ENCODE measurements at regions not wholly inside any gene's neighbourhood (a gene's known extent, or its start where the extent isn't known, plus 50 kb on each side); places are given as distances from the start of the nearest gene placed in this dataset.
"Not testable (repeated sequence)": the region's sequence is repeated elsewhere in the genome, so short reads cannot be mapped to it uniquely, and the experiment has no call there.

DNA sequence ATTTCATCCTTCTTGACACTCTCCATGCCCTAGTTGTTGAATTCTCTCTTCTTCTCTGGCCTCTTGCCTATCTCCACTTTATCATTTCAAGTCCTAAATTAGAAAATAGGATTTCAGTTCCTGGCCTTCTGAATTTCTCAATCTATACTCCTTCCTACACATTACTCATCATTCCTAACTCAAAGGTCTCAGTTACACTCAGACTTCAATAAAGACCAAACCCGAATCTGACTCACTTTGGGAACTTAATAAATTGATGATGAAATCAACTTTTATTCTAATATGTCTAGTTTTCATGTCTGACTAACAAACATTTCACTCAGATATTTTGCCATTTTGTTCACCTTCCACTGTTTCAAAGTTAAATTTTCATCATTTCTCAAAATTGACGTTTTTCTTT is 113.6 kb upstream of the TSLP start:
- Mint-ChIP-seq H3K27ac (no peak overlapping the region), H3K27me3 (no peaks in the 10 kb centered on the region), H3K9me3 (peaks cover 4% of the 10 kb centered on the region), H3K4me3 (no peak overlapping the region), H3K4me1 (no peaks in the 10 kb centered on the region), H3K36me3 (no peaks in the 10 kb centered on the region)
- ATAC-seq (ENCODE audit: low read depth) = no peak
- POLR2A ChIA-PET = no interaction called here
- DNase-seq = no peak

- H3K27me3 Mint-ChIP-seq = no peaks in the 10 kb centered on the region
- peaks cover 2% of the 10 kb centered on the region for H3K9me3 Mint-ChIP-seq
- DNase-seq (no peak), ATAC-seq (ENCODE audit: low read depth) (no peak)
- H3K27ac Mint-ChIP-seq = no peak overlapping the region
- POLR2A ChIA-PET = no interaction called here
- H3K4me3 Mint-ChIP-seq = no peak overlapping the region
- no peaks in the 10 kb centered on the region for H3K4me1 Mint-ChIP-seq
- H3K36me3 Mint-ChIP-seq = no peaks in the 10 kb centered on the region
Observed at GRCh38 chr5:110963495-110963894, 108.0 kb upstream of the TSLP start.

DNA sequence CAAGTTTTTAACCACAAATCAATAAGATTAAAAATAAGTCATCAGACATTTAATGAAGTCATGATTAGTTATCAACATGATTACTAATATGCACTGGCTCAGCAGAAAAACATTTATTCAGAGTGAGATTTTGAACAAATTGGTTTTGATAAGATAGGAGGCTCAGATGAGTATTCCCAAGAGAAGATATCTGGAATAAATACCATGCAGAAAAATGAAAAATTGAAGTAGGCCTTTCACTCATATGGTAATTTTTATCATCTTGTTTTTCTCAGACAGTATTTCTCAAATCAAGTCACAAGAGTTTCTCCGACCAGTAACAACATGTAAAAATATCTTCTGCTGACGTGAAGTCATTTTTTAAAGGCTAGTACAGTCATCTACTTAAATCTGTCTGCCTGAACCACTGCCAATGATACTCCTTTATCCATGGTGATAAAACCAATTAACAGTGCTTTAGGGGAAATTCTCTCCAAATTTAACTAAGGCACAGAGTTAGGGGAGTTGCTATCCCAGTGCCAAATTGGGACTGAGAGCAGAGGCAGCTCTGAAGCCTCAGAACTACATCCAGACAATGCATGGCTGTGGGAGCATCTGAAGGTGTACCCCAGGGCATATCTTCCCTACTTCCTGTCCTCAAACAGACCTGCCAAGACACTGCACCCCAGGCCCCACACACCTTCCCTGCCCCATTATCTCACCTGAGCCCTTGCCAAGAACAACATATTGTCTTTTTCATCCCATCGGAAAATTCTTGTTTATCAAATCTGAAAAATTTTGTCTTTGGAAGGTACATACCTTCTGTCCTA is 105.5 kb upstream of the TSLP start:
- Mint-ChIP-seq H3K27me3 (peaks cover 2% of the 10 kb centered on the region), H3K36me3 (no peaks in the 10 kb centered on the region), H3K27ac (no peak overlapping the region), H3K9me3 (no peaks in the 10 kb centered on the region), H3K4me3 (no peak overlapping the region), H3K4me1 (no peaks in the 10 kb centered on the region)
- POLR2A ChIA-PET = no interaction called here
- no peak for DNase-seq
- ATAC-seq (ENCODE audit: low read depth) = no peak

DNA sequence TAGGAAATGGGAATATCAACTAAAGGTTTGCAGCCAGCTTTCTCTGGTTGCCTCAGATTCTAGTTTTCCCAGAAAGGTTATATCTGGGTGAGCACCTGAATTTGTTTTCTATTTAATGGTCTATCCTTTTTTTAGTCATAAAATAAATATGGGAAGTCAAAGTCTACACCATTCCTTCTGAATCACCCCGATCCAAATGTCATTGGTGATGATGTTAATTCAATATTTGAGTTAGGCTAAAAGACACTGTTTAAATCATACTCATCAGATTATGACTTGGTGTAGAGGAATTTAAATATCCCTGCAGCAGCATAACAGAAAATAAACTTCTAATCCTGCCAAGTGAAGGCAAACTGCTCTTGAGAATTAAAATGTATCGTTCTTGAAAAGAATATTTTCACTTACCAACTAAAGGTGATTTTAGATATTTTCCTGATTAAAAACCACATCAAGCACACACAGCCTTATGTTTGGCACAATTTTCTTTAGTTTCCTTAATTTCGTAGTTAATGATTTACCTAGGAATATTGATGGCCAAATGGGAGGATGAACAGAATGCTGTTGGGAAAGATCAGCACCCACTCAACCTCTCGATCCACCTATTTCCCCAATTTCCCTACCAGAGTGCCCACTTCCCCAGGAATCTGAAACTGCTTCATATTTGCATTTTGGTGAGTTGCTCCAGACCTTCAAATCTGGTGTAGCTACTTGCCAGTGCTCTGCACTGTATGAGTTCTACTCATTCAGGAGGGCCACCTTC is 103.1 kb upstream of the TSLP start:
- POLR2A ChIA-PET = no interaction called here
- Mint-ChIP-seq H3K27ac (no peak overlapping the region), H3K4me3 (no peak overlapping the region), H3K27me3 (peaks cover 2% of the 10 kb centered on the region), H3K9me3 (no peaks in the 10 kb centered on the region), H3K4me1 (no peaks in the 10 kb centered on the region), H3K36me3 (no peaks in the 10 kb centered on the region)
- DNase-seq (no peak), ATAC-seq (ENCODE audit: low read depth) (no peak)

DNA sequence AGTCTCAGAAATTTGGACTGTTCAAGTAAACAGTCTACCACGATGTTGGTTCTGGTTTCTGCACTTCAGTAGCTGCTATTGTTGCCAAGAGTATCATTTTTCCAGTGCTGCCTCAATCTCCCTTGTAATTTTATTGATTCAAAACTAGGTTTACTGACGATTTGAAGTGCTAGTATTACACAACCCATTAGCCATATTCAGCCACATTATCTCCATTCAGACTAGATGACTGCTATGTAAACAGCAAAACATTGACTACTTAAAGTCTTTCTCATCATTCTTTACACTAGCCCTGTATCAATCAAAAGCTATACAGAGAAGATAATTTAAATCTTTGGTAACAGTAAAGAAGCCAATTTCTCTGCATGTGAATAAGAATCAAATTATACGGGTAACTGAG is 102.0 kb upstream of the TSLP start:
- POLR2A ChIA-PET = no interaction called here
- DNase-seq (no peak), ATAC-seq (ENCODE audit: low read depth) (no peak)
- Mint-ChIP-seq H3K4me1 (no peaks in the 10 kb centered on the region), H3K9me3 (no peaks in the 10 kb centered on the region), H3K36me3 (no peaks in the 10 kb centered on the region), H3K4me3 (no peak overlapping the region), H3K27ac (no peak overlapping the region), H3K27me3 (peaks cover 2% of the 10 kb centered on the region)

- Mint-ChIP-seq H3K4me3 (no peak overlapping the region), H3K4me1 (no peaks in the 10 kb centered on the region), H3K36me3 (no peaks in the 10 kb centered on the region), H3K27ac (no peak overlapping the region), H3K27me3 (peaks cover 2% of the 10 kb centered on the region), H3K9me3 (no peaks in the 10 kb centered on the region)
- POLR2A ChIA-PET = no interaction called here
- DNase-seq (no peak), ATAC-seq (ENCODE audit: low read depth) (no peak)
Observed at GRCh38 chr5:110973510-110973909, 98.0 kb upstream of the TSLP start.

DNA sequence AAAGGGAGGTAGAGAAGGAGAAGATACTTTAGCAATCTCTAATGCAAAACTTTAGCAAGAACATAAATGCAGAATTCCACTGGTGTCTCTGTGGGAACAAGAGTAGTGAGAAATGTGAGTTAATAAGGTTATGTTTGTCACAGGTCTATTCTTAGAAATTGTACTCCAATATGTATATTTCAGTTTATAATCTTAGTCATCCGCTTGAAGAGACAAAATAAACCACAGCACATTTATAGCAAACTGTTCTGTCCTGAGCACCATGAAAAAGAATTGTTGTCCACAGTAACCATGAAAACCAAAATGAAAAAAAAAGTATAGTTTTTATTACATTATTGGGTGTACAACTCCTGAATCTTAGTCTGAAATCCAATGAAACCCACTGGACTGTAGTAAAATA is 93.6 kb upstream of the TSLP start:
- Mint-ChIP-seq H3K4me1 (no peaks in the 10 kb centered on the region), H3K9me3 (no peaks in the 10 kb centered on the region), H3K36me3 (no peaks in the 10 kb centered on the region), H3K4me3 (no peak overlapping the region), H3K27me3 (no peaks in the 10 kb centered on the region), H3K27ac (no peak overlapping the region)
- DNase-seq = no peak
- no peak for ATAC-seq (ENCODE audit: low read depth)
- POLR2A ChIA-PET = no interaction called here

DNA sequence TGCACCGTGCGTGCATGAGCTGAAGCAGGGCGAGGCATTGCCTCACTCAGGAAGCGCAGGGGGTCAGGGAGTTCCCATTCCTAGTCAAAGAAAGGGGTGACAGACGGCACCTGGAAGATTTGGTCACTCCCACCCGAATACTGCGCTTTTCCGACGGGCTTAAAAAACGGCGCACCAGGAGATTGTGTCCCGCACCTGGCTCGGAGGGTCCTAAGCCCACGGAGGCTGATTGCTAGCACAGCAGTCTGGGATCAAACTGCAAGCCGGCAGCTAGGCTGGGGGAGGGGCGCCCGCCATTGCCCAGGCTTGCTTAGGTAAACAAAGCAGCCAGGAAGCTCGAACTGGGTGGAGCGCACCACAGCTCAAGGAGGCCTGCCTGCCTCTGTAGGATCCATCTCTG is 85.6 kb upstream of the TSLP start:
- H3K27ac Mint-ChIP-seq = not testable (repeated sequence)

GRCh38 chr5:110987573-110987972 is 83.9 kb upstream of the TSLP start:
- H3K27me3 Mint-ChIP-seq; DNase-seq; H3K9me3 Mint-ChIP-seq; H3K36me3 Mint-ChIP-seq; H3K4me3 Mint-ChIP-seq; H3K27ac Mint-ChIP-seq; H3K4me1 Mint-ChIP-seq; ATAC-seq (ENCODE audit: low read depth); POLR2A ChIA-PET: not testable (repeated sequence)

More for the DNA sequence above, 85.6 kb upstream of the TSLP start:
- H3K4me3 Mint-ChIP-seq; H3K36me3 Mint-ChIP-seq; H3K4me1 Mint-ChIP-seq; ATAC-seq (ENCODE audit: low read depth); POLR2A ChIA-PET; H3K27me3 Mint-ChIP-seq; H3K9me3 Mint-ChIP-seq; DNase-seq: not testable (repeated sequence)

DNA sequence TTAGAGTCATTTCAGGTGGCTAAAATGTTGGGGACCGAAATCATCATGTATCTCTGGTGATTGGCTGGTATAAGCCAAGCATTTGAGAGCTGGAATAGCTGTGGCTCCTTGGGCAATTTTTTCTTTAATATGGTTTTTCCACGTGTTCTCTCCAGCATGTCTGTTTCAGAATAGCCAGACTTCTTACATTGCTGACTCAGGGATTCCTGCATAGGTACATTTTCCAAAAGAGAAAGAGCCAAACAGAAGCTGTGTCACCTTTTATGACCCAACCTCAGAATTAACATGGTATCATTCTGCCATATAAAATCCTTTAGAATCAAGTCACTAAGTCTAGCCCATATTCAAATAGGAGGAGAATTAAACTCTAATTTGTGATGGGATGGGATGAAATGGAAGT is 74.8 kb upstream of the TSLP start:
- ATAC-seq (ENCODE audit: low read depth) (no peak), DNase-seq (no peak)
- no peaks in the 10 kb centered on the region for H3K4me1 Mint-ChIP-seq
- no peak overlapping the region for H3K27ac Mint-ChIP-seq
- H3K36me3 Mint-ChIP-seq = no peaks in the 10 kb centered on the region
- H3K27me3 Mint-ChIP-seq = peaks cover 2% of the 10 kb centered on the region
- no peak overlapping the region for H3K4me3 Mint-ChIP-seq
- H3K9me3 Mint-ChIP-seq = no peaks in the 10 kb centered on the region
- POLR2A ChIA-PET = no interaction called here

GRCh38 chr5:111002036-111002435 is 69.5 kb upstream of the TSLP start:
- POLR2A ChIA-PET = no interaction called here
- H3K27ac Mint-ChIP-seq = no peak overlapping the region
- H3K9me3 Mint-ChIP-seq = no peaks in the 10 kb centered on the region
- no peaks in the 10 kb centered on the region for H3K36me3 Mint-ChIP-seq
- no peaks in the 10 kb centered on the region for H3K4me1 Mint-ChIP-seq
- ATAC-seq (ENCODE audit: low read depth) (no peak), DNase-seq (no peak)
- peaks cover 4% of the 10 kb centered on the region for H3K27me3 Mint-ChIP-seq
- no peak overlapping the region for H3K4me3 Mint-ChIP-seq

DNA sequence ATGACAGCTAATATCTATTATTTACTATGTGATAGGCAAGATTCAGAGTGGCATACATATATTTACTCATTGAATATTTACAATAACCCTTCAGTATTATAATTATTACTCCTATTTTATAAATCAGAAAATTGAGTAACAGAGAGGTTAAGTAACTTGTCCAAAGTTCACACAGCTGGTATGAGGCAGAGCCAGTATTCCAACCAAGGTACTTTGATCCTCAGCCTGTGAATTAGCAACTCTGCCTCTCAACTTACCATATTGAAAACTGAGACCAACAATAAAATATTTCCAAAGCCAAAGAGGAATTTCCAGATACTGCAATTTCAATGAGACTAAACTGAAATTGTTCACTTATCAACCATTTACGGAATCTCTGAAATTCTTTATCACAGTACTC is 67.9 kb upstream of the TSLP start:
- POLR2A ChIA-PET = no interaction called here
- no peak for ATAC-seq (ENCODE audit: low read depth)
- Mint-ChIP-seq H3K9me3 (no peaks in the 10 kb centered on the region), H3K27me3 (peaks cover 4% of the 10 kb centered on the region), H3K27ac (no peak overlapping the region), H3K36me3 (no peaks in the 10 kb centered on the region), H3K4me3 (no peak overlapping the region), H3K4me1 (no peaks in the 10 kb centered on the region)
- DNase-seq = no peak

DNA sequence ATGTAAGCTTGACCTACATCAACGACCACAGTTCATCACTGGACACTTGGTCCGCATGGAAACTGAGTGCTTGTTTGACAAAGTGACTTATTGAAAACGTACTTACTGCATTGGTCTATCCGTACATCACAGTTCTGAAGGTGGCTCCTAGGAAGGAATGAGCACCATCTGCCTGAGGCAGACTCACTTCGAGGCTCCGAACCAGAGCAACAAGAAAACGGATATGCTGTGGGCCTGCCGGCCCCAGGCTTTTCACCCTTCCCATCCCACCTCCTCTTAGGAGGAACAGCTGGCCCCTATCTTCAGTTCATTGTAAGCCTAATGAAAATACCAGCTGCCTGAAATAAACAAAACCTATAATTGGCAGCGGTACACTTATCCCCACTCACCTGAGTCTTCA is 67.2 kb upstream of the TSLP start:
- H3K4me3 Mint-ChIP-seq = no peak overlapping the region
- DNase-seq = no peak
- no peak for ATAC-seq (ENCODE audit: low read depth)
- peaks cover 4% of the 10 kb centered on the region for H3K27me3 Mint-ChIP-seq
- H3K9me3 Mint-ChIP-seq = no peaks in the 10 kb centered on the region
- H3K27ac Mint-ChIP-seq = no peak overlapping the region
- no peaks in the 10 kb centered on the region for H3K36me3 Mint-ChIP-seq
- H3K4me1 Mint-ChIP-seq = no peaks in the 10 kb centered on the region
- POLR2A ChIA-PET = no interaction called here

- Mint-ChIP-seq H3K4me3 (no peak overlapping the region), H3K27me3 (peaks cover 8% of the 10 kb centered on the region), H3K36me3 (no peaks in the 10 kb centered on the region), H3K9me3 (no peaks in the 10 kb centered on the region), H3K4me1 (no peaks in the 10 kb centered on the region), H3K27ac (no peak overlapping the region)
- no peak for ATAC-seq (ENCODE audit: low read depth)
- POLR2A ChIA-PET = no interaction called here
- DNase-seq = no peak
Observed at GRCh38 chr5:111010783-111011182, 60.7 kb upstream of the TSLP start.
